Inferior parietal cortex (tissue), 1 donor: ENCODE measurements at regions not wholly inside any gene's neighbourhood (a gene's known extent, or its start where the extent isn't known, plus 50 kb on each side); places are given as distances from the start of the nearest gene placed in this dataset.

Experiments
- DNase-seq: peaks from one replicate; pipeline ENCODE4 v3.0.0-alpha.2; 2016; ENCODE audit errors: extremely low spot score

- DNase-seq = no peak
Measured at GRCh38 chr13:40143106-40143505, 487.6 kb downstream of the COG6 start.

GRCh38 chr13:40143559-40143958 is 488.1 kb downstream of the COG6 start:
- DNase-seq = no peak

DNA sequence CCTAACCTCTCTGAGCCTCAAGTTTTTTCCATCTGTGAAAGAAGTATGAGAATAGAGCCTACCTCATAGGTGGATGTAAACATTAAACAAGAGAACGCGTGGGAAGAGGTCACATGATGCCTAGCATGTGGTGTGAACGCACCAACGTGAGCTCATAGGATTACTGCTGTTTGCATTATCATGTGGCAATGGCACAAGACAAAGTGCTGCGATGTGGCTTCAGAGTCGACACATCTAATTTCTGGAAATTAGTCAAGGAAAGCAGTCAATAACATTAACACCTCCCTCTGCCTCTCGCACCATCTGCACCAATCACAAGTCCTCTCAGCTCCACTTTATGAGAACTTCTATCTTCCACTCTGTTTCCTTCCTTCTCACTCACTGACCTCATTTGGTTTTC is 489.7 kb downstream of the COG6 start:
- no peak for DNase-seq

GRCh38 chr13:40146063-40146462 is 490.6 kb downstream of the COG6 start:
- DNase-seq = no peak

GRCh38 chr13:40146611-40147117 is 491.2 kb downstream of the COG6 start:
- no peak for DNase-seq

DNA sequence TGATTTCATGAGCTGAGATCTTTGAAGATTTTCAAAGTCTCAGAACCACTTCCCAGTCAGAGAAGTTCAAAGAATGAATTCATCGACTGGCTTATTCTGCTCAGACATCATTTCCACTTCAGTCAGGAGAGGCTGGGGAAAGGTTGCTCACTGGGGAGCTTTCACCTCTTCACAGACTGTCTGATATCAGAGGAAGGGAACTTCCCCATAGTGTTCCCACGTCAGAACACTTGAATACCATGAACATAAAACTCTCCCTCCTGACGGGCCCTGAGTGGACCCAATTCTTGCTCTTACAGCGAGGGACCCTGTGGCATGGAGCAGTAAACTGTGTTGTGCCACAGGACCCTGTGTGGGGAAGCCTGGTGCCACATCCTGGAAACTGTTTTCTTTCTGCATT is 492.6 kb downstream of the COG6 start:
- no peak for DNase-seq

- no peak for DNase-seq
Measured at GRCh38 chr13:40148742-40149141, 493.3 kb downstream of the COG6 start.

- DNase-seq = peak; percentile 45
Measured at GRCh38 chr13:40149611-40150274, 494.3 kb downstream of the COG6 start.

DNA sequence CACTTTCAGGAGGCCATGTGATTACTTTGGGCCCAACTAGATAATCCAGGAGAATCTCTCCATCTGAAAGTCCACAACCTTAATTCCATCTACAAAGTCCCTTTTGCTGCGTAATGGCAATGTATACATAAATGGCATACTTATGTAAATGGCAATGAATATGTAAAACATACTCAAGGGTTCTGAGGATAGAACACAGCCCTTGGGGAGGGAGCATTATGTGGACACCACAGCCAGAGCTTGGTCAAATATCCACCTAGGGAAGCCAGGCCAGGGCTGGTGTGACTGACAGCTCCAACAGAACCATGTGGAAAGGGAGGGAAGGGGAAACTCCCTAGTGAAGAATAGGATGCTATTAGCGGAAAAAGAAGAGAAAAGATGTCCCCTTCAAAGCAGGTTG is 496.2 kb downstream of the COG6 start:
- DNase-seq = no peak

GRCh38 chr13:40152145-40152544 is 496.7 kb downstream of the COG6 start:
- DNase-seq = no peak

GRCh38 chr13:40152922-40153321 is 497.5 kb downstream of the COG6 start:
- DNase-seq = no peak

GRCh38 chr13:40153516-40153915 is 498.1 kb downstream of the COG6 start:
- no peak for DNase-seq

- DNase-seq = no peak
Measured at GRCh38 chr13:40155201-40155600, 499.7 kb downstream of the COG6 start.

DNA sequence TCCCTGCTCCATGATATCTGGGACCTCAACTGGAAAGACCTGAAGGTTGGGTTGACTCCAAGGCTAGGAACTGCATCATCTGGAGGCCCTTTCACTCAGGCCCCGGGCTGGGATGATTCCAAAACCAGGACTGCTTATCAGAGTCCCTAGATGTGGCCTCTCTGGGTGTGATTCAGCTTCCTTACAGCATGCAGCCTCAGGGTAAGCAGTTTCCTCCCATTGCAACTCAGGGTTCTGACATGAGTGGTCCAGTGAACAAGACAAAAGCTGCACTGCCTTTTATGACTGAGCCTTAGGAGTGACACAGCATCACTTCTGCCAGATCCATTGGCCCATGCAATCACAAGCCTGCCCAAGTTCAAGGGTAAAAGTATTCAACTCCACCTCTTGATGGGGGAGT is 502.8 kb downstream of the COG6 start:
- no peak for DNase-seq

DNA sequence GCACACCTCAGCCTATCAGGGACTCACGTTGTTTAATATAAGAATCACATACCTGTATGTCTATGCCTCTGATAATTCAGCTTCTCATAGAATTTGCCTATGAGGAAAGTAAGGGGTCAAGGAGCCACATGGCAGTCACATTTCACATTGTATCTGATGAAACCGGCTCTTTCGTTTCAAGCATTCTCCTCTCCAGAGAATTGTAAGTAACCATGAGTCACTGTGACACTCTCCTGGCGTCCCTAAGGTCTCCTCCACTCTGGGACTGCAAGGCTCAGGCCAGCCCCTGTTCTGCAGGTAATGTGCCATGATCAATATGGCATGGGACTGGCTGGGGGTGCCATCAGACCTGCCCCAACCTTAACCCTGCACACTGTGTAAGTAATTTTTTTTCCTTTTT is 503.3 kb downstream of the COG6 start:
- DNase-seq = no peak

- DNase-seq = no peak
Measured at GRCh38 chr13:40159736-40160135, 504.3 kb downstream of the COG6 start.

DNA sequence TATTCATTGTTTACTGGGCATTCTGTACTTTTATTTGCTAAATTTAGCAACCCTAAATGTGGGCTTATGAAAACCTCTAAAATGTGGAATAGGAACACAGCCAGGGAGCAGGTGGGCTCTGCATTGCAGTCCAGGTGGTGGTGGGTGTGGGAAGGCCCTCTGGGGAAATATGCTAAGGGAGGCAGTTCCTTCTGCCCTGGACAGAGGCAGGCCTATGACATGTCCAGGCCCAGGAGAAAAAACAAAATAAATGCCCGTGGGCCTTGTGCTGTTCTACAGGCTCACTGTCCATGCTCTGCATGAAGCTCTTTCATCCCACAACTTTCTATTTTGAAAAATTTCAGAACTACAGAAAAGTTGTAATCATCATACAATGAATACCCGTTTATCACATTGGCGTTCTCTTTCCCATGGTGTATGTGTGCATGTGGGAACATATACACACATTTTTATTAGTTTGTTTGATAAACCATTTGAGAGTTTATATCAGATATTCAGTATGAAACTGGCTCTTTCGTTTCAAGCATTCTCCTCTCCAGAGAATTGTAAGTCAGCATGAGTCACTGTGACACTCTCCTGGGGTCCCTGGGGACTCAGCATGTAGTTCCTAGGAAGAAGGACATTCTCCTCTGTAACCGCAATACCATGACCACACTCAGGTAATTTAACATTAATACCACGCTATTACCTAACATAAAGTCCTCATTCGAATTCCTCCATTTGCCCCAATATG is 505.3 kb downstream of the COG6 start:
- DNase-seq = no peak

- no peak for DNase-seq
Measured at GRCh38 chr13:40161351-40161810, 505.1 kb downstream of the FOXO1 start.

DNA sequence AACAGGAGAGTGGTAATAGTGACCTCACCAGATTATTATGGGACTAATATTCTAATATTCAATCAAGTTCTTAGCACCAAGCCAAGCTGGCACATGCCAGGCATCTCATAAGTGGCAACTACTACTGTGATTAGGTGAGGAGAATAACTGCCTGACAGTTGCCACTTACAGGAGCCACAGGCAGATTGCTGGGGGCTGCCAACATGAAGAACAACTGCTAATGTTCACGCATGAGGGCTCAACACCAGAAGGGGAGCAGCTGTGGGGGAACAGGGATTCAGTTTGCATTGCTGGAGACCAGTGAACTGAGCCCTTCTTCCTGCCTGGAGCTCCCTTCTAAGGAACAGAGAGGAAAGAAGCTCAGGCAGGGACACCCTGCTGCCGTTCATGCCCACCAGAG is 504.5 kb downstream of the FOXO1 start:
- DNase-seq = no peak

DNA sequence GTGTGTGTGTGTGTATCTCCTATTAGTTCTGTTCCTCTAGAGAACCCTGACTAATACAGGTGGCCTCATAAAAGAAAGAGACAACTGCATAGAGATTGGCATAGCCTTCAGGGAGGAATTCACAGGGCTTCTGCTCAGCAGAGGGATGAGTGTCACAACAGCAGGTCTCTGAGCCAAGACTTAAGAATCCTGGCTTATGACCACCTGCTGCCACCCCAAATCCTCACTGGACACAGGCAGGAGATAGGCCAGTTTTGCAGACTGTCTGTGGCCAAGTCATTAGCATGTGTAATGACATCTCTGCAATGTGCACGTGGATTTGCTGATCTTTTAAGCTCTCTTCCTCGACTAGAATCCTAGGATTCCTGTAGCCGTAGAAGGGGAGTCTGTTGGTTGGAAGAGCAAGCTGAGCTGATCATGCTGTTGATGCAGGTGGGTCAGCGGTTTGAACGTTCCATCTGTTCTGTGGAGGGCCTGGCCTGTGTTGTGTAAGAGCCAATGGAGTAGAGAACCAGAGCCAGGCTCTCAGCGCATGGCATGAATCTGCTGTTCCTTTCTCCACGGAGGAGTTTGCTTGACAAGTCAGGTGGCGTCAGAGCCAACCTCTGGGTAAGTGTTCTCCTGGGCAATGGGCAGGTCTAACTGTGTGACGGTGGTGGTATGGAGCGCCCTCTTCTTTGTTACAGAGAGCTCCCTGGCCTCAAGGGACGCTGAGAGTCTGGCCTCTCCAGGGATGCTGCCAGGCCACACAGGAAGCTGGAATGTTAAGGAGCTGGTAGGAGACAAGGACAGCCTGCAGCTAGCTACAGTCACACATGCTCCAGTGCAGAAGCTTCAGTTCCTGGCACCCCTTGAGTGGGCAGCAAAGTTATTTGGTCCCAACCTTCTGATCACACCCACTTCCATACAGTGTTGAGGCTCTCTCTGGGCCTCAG is 503.1 kb downstream of the FOXO1 start:
- DNase-seq = no peak

DNA sequence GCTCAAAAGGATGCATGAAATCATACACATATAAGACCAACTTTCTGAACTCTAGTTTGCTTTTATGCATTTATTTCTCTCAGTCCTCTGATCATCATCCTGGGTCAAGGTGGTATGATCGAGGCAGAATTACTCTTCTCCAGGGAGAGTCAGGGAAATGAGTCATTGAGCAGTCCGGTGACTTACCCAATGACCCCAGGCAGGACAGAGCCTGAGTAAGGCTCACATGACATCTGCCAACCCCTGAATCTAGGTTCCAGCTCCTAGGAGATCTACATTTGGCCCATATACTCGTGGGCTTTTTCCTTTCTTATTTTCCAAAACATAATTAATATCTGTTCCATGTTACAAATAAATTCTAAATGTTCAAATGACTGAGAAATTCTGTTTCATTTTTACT is 502.3 kb downstream of the FOXO1 start:
- no peak for DNase-seq

GRCh38 chr13:40165316-40165932 is 501.0 kb downstream of the FOXO1 start:
- DNase-seq = no peak
